ENCODE measurements at regions not wholly inside any gene's neighbourhood (a gene's known extent, or its start where the extent isn't known, plus 50 kb on each side); places are given as distances from the start of the nearest gene placed in this dataset.
A peak's percentile ranks its signal among the peaks of the same experiment; 100 is the strongest.

DNA sequence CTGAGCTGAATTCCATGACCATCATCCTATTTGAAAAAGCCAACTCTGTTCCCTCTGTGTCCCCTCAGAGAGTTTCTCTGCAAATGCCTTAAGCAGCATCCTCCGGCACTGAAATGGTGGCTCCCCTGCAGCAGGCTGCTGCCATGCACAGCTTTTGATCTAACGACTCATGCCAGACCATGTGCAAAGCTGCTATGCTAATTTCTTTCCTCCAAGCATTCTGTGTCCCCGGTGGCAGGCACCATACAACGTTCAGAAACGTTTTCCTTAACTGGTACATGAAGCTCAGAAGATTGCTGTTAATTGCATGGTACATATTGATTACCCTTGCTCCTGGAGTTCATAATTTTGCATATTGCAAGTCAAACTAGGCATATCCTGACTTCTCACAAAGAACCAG is 336.8 kb downstream of the RBM43 start:
- ChIA-PET CTCF (no interaction called here), POLR2A (no interaction called here)
- Histone ChIP-seq H3K4me1 (ENCODE audit: control insufficient read depth in 2 of 2, insufficient read depth in 2 of 2, low read length in 2 of 2) (no peaks in the 10 kb centered on the region), H3K4me3 (ENCODE audit: low read length) (no peak overlapping the region), H3K36me3 (ENCODE audit: control insufficient read depth in 2 of 3, insufficient read depth in 3 of 3, low read length in 3 of 3) (no peaks in the 10 kb centered on the region), H3K27me3 (ENCODE audit: control insufficient read depth in 2 of 2, insufficient read depth in 2 of 2, low read length in 2 of 2) (no peaks in the 10 kb centered on the region), H3K9me3 (ENCODE audit: control insufficient read depth in 2 of 3, low read length in 3 of 3) (no peaks in the 10 kb centered on the region), H3K27ac (ENCODE audit: low read depth, low read length) (no peak overlapping the region)
- ATAC-seq (no peak), DNase-seq (no peak)
- Mint-ChIP-seq H3K36me3 (no peaks in the 10 kb centered on the region), H3K27ac (no peak overlapping the region), H3K9me3 (peaks cover 0 to 5% (median 0%) of the 10 kb centered on the region in 11 donors), H3K4me3 (no peak overlapping the region), H3K4me1 (no peaks in the 10 kb centered on the region), H3K27me3 (peaks cover 0 to 9% (median 6%) of the 10 kb centered on the region in 5 donors)
- intact Hi-C loops (cut with micrococcal nuclease), result no loop called here

DNA sequence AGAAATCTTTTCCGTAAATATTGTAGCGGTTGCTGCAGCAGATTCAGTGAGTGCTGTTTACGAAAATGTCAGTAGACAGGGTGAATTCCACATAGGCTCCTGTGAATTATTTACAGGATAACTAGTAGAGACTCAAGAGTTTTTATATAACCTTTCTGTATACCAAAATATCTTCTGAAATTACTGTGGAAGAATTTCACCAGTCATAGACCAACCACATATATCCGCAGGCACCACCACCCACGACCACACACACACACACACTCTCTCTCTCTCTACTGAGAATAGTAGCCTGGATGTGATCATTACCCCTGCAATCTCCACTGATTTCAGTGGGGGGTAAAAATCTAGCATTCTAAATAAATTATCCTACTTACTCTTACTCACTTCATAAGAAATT is 341.8 kb downstream of the RBM43 start:
- Histone ChIP-seq H3K27ac (ENCODE audit: low read depth, low read length) (no peak overlapping the region), H3K27me3 (ENCODE audit: control insufficient read depth in 2 of 2, insufficient read depth in 2 of 2, low read length in 2 of 2) (no peaks in the 10 kb centered on the region), H3K4me1 (ENCODE audit: control insufficient read depth in 2 of 2, insufficient read depth in 2 of 2, low read length in 2 of 2) (no peaks in the 10 kb centered on the region), H3K4me3 (ENCODE audit: low read length) (no peak overlapping the region), H3K36me3 (ENCODE audit: control insufficient read depth in 2 of 3, insufficient read depth in 3 of 3, low read length in 3 of 3) (no peaks in the 10 kb centered on the region), H3K9me3 (ENCODE audit: control insufficient read depth in 2 of 3, low read length in 3 of 3) (no peaks in the 10 kb centered on the region)
- H3K27me3 Mint-ChIP-seq, result peaks cover 0 to 7% (median 5%) of the 10 kb centered on the region in 5 donors
- H3K9me3 Mint-ChIP-seq, result peaks cover 0 to 3% (median 0%) of the 10 kb centered on the region in 11 donors
- ATAC-seq (no peak), DNase-seq (no peak)
- no peaks in the 10 kb centered on the region for H3K4me1 Mint-ChIP-seq
- intact Hi-C loops (cut with micrococcal nuclease), result no loop called here
- no peaks in the 10 kb centered on the region for H3K36me3 Mint-ChIP-seq
- H3K27ac Mint-ChIP-seq, result no peak overlapping the region
- CTCF ChIA-PET, result no interaction called here
- no peak overlapping the region for H3K4me3 Mint-ChIP-seq
- POLR2A ChIA-PET, result no interaction called here

DNA sequence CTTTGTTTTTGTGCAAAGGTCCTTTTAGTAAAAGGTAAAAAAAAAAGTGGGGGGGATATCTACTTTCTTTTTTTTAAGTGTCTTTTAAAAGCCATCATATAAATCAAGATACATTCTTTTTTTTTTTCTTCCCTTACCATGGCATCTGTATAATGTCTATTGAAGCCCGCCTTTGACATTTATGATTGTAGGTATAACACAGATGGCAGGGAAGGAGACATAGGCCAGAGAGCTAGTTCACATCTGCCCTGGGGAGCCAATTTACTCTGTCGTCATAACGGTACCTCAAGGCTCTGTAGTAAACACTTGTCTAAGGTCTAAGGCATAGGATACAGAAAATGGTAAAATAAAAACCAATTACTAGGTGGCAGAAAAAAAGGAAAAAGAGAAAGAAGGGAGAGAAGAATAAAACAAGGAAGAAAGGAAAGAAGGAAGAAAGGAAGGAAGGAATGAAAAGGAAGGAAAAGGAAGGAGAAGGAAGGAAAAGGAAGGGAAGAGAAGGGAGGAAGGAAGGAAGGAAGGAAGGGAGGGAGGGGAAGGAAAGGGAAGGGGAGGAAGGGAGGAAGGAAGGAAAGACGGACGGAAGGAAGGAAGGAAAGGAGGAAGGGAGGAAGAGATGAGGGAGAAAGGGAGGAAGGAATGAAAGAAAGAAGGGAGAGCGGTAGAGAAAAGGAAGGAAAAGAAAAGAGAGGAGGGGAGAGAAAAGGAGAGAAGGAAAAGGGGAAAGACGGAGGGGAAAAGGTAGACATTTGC is 343.5 kb downstream of the RBM43 start:
- Histone ChIP-seq H3K36me3 (ENCODE audit: control insufficient read depth in 2 of 3, insufficient read depth in 3 of 3, low read length in 3 of 3) (no peaks in the 10 kb centered on the region), H3K4me1 (ENCODE audit: control insufficient read depth in 2 of 2, insufficient read depth in 2 of 2, low read length in 2 of 2) (no peaks in the 10 kb centered on the region), H3K27me3 (ENCODE audit: control insufficient read depth in 2 of 2, insufficient read depth in 2 of 2, low read length in 2 of 2) (no peaks in the 10 kb centered on the region), H3K4me3 (ENCODE audit: low read length) (no peak overlapping the region), H3K27ac (ENCODE audit: low read depth, low read length) (no peak overlapping the region), H3K9me3 (ENCODE audit: control insufficient read depth in 2 of 3, low read length in 3 of 3) (no peaks in the 10 kb centered on the region)
- Mint-ChIP-seq H3K4me3 (no peak overlapping the region), H3K27me3 (peaks cover 0 to 6% (median 3%) of the 10 kb centered on the region in 5 donors), H3K9me3 (peaks cover 0 to 5% (median 0%) of the 10 kb centered on the region in 11 donors), H3K36me3 (no peaks in the 10 kb centered on the region), H3K27ac (no peak overlapping the region), H3K4me1 (no peaks in the 10 kb centered on the region)
- ChIA-PET CTCF (no interaction called here), POLR2A (no interaction called here)
- DNase-seq (no peak), ATAC-seq (no peak)
- intact Hi-C loops (cut with micrococcal nuclease), result no loop called here

DNA sequence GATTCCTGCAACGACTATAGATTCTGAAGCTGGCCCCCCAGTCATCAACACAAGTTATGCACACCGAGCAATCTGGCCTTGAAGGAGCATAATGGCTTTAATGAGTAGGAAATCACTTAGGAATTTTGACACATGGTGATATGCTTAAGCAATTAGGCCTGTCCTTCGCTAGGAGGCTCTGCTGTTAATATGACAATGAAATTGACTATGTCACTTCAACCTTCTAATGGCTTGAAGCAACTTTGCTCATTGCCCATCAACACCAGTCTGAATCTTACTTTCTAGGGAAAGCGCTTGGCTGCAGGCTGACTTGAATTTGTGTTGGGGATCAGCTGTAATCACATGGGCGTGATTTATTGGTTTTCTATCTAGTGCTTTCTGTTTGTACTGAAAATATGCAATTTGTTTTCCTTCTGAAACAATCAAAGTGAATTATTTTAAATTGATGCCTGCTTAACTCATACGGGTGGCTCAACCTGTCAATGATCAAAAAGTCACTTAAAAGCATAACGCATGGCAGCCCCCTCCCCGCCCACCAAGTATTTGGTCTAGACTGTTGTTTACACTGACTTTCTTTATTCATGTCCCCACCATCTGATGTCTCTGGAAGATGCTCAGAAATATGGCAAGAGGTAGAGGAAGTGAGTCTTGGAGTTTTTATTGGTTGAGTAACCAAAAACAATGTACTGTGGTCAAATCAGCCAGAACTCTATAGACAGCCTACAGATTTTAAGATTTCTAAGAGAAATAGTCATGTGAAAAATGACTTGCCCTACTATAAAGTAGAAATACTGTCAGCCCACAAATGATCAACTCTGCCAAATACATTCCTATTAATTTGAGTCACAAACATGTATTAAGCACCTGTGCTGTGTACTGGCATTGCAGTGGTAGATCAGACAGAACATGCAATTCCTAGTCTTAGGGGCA is 344.9 kb downstream of the RBM43 start:
- peaks cover 0 to 10% (median 3%) of the 10 kb centered on the region in 5 donors for H3K27me3 Mint-ChIP-seq
- no peak overlapping the region for H3K4me3 Mint-ChIP-seq
- POLR2A ChIA-PET, result no interaction called here
- peaks cover 0 to 7% (median 0%) of the 10 kb centered on the region in 11 donors for H3K9me3 Mint-ChIP-seq
- Histone ChIP-seq H3K4me1 (ENCODE audit: control insufficient read depth in 2 of 2, insufficient read depth in 2 of 2, low read length in 2 of 2) (no peaks in the 10 kb centered on the region), H3K27me3 (ENCODE audit: control insufficient read depth in 2 of 2, insufficient read depth in 2 of 2, low read length in 2 of 2) (no peaks in the 10 kb centered on the region), H3K9me3 (ENCODE audit: control insufficient read depth in 2 of 3, low read length in 3 of 3) (no peaks in the 10 kb centered on the region), H3K27ac (ENCODE audit: low read depth, low read length) (no peak overlapping the region), H3K4me3 (ENCODE audit: low read length) (no peak overlapping the region), H3K36me3 (ENCODE audit: control insufficient read depth in 2 of 3, insufficient read depth in 3 of 3, low read length in 3 of 3) (no peaks in the 10 kb centered on the region)
- no peak for DNase-seq
- no peaks in the 10 kb centered on the region for H3K36me3 Mint-ChIP-seq
- no peak for ATAC-seq
- intact Hi-C loops (cut with micrococcal nuclease), result no loop called here
- H3K4me1 Mint-ChIP-seq, result no peaks in the 10 kb centered on the region
- H3K27ac Mint-ChIP-seq, result no peak overlapping the region
- CTCF ChIA-PET, result no interaction called here

DNA sequence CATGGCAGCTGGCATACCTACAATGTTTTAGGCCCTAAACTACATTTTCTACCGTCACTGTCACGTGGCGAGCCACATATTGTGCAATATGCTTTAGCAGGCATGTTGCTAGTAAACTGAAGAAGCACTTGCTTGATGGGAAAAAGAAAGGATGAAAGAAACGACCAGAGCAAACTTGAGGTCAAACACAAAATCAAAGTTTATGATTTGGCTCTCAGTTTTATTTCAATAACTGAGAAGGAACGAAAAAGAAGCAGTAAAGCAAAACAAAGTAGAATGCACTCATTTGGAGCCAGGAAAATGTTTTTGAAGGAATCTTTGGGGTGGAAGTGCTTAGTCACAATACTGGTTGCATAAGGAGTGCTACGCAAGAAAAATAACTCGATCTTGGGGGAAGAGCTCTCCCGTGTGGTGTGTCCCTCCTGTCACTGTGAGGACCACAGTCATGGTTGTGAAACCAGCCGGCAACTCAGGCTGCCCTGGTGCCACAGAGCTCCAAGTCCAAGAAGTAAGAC is 349.8 kb downstream of the RBM43 start:
- Mint-ChIP-seq H3K27ac (no peak overlapping the region), H3K9me3 (peaks cover 0 to 15% (median 0%) of the 10 kb centered on the region in 11 donors), H3K4me1 (no peaks in the 10 kb centered on the region), H3K36me3 (no peaks in the 10 kb centered on the region), H3K27me3 (peaks cover 0 to 6% (median 0%) of the 10 kb centered on the region in 5 donors), H3K4me3 (no peak overlapping the region)
- Histone ChIP-seq H3K27me3 (ENCODE audit: control insufficient read depth in 2 of 2, insufficient read depth in 2 of 2, low read length in 2 of 2) (no peaks in the 10 kb centered on the region), H3K27ac (ENCODE audit: low read depth, low read length) (no peak overlapping the region), H3K9me3 (ENCODE audit: control insufficient read depth in 2 of 3, low read length in 3 of 3) (peaks cover 0 to 3% (median 0%) of the 10 kb centered on the region in 3 experiments), H3K4me1 (ENCODE audit: control insufficient read depth in 2 of 2, insufficient read depth in 2 of 2, low read length in 2 of 2) (no peaks in the 10 kb centered on the region), H3K4me3 (ENCODE audit: low read length) (no peak overlapping the region), H3K36me3 (ENCODE audit: control insufficient read depth in 2 of 3, insufficient read depth in 3 of 3, low read length in 3 of 3) (no peaks in the 10 kb centered on the region)
- no peak for DNase-seq
- peak; percentile 64 for ATAC-seq
- ChIA-PET CTCF (no interaction called here), POLR2A (no interaction called here)
- intact Hi-C loops (cut with micrococcal nuclease), result no loop called here

DNA sequence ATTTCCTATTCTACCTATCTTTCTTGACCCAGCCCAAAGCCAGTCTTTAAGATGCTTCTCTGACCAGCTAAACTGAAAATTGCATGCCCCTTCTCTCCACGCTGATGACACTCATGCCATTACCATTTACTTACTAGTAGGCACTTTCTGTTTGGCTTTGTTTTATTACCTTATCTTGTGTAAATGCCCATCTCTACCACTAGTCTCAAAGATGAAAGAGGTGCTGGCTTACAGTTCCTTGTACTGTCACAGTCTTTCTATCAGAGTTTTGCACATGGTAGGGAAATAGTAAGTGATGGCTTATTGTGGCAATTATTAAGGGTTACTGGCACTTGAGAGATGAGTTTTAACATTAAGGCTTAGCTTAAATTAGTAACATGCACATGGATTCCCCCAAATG is 352.1 kb downstream of the RBM43 start:
- no peaks in the 10 kb centered on the region for H3K4me1 Mint-ChIP-seq
- H3K27ac ChIP-seq (ENCODE audit: low read depth, low read length), result no peak overlapping the region
- no peaks in the 10 kb centered on the region for H3K36me3 Mint-ChIP-seq
- no peak overlapping the region for H3K27ac Mint-ChIP-seq
- H3K9me3 ChIP-seq (ENCODE audit: control insufficient read depth in 2 of 3, low read length in 3 of 3), result peaks cover 0 to 3% (median 0%) of the 10 kb centered on the region in 3 experiments
- H3K4me1 ChIP-seq (ENCODE audit: control insufficient read depth in 2 of 2, insufficient read depth in 2 of 2, low read length in 2 of 2), result no peaks in the 10 kb centered on the region
- DNase-seq (no peak), ATAC-seq (no peak)
- peaks cover 0 to 10% (median 0%) of the 10 kb centered on the region in 5 donors for H3K27me3 Mint-ChIP-seq
- no peak overlapping the region for H3K4me3 ChIP-seq (ENCODE audit: low read length)
- H3K36me3 ChIP-seq (ENCODE audit: control insufficient read depth in 2 of 3, insufficient read depth in 3 of 3, low read length in 3 of 3), result no peaks in the 10 kb centered on the region
- intact Hi-C loops (cut with micrococcal nuclease), result no loop called here
- peaks cover 0 to 15% (median 0%) of the 10 kb centered on the region in 11 donors for H3K9me3 Mint-ChIP-seq
- POLR2A ChIA-PET, result no interaction called here
- CTCF ChIA-PET, result no interaction called here
- no peaks in the 10 kb centered on the region for H3K27me3 ChIP-seq (ENCODE audit: control insufficient read depth in 2 of 2, insufficient read depth in 2 of 2, low read length in 2 of 2)
- H3K4me3 Mint-ChIP-seq, result no peak overlapping the region

Data from naive thymus-derived CD4-positive, alpha-beta T cell (primary cell).